K562 (cell line): ENCODE measurements at regions not wholly inside any gene's neighbourhood (a gene's known extent, or its start where the extent isn't known, plus 50 kb on each side); places are given as distances from the start of the nearest gene placed in this dataset.

Experiments
- ATAC-seq: fragments of 200-7000 bp; cut with Tn5 transposase; 3 replicates; pipeline ENCODE4 v1.9.1; 2020; ENCODE audit warnings: moderate library complexity
- BruUV-seq: library from RNA; stranded (reverse); fragments of 400-500 nt; replicated peaks from 2 replicates; lab custom pipeline; 2021; lab: Mats Ljungman, UMichigan
- CTCF ChIA-PET: fragments of 300-600 bp; formaldehyde crosslinking; extraction: SDS; loops from one replicate; lab custom pipeline; 2021; ENCODE audit warnings: low intra/inter-chr PET ratio; lab: Yijun Ruan, JAX
- POLR2A ChIA-PET: fragments of 300-600, 350-650 bp; sonication (Branson Sonifier 250); formaldehyde crosslinking; extraction: SDS; loops from one replicate; lab custom pipeline; 2021; ENCODE audit warnings: antibody characterized with exemption, inconsistent platforms; lab: Yijun Ruan, JAX
- DNase-seq, 4 experiments: peaks; one replicate each; pipeline versions ENCODE4 v3.0.0 to v3.0.0-alpha.2; 2011 to 2018; ENCODE audit warnings: low spot score in 3 of 4, mixed read lengths in 3 of 4; ENCODE audit errors: extremely low read depth in 1 of 4
- FAIRE-seq: peaks from 2 replicates; lab custom pipeline; 2011; peaks lifted over from hg19 to GRCh38; lab: Jason Lieb, UNC
- H2AFZ ChIP-seq: 2 replicates; pipeline ENCODE4 v1.6.0; 2011; ENCODE audit warnings: low read depth, low read length, control low read depth, inconsistent platforms
- H3K27ac ChIP-seq: fragments of 200-600 bp; 3 replicates; pipeline ENCODE4 v1.8.0; 2011; ENCODE audit warnings: low read depth, mild to moderate bottlenecking, control low read depth, inconsistent platforms, low read length, moderate library complexity, mixed read lengths; ENCODE audit errors: extremely low read depth
- H3K27me3 ChIP-seq, 2 experiments: fragments of 300-600 bp in 1 of 2; 2 replicates in 1 of 2; 3 replicates in 1 of 2; pipeline versions ENCODE4 v1.6.0 to v1.8.0; 2011; ENCODE audit warnings: inconsistent platforms in 2 of 2, low read length in 2 of 2, mild to moderate bottlenecking in 1 of 2, mixed read lengths in 1 of 2, moderate library complexity in 1 of 2; ENCODE audit not compliant: control insufficient read depth in 2 of 2, insufficient read depth in 2 of 2
- H3K36me3 ChIP-seq: fragments of 300-600 bp; 3 replicates; pipeline ENCODE4 v1.8.0; 2011; ENCODE audit warnings: mild to moderate bottlenecking, low read length, inconsistent platforms; ENCODE audit not compliant: control insufficient read depth, insufficient read depth
- H3K4me1 ChIP-seq, 2 experiments: fragments of 200-600 bp in 1 of 2; replicated peaks in 1 of 2; 2 replicates in 1 of 2; 3 replicates in 1 of 2; pipeline versions ENCODE4 v1.5.1 to v1.8.0; 2011; ENCODE audit warnings: inconsistent platforms in 2 of 2, low read length in 2 of 2, mild to moderate bottlenecking in 1 of 2, mixed read lengths in 1 of 2, moderate library complexity in 1 of 2; ENCODE audit not compliant: control insufficient read depth in 2 of 2, insufficient read depth in 2 of 2
- H3K4me2 ChIP-seq: 2 replicates; pipeline ENCODE4 v1.6.1; 2011; ENCODE audit warnings: low read length, control low read depth, inconsistent platforms, mixed read lengths; ENCODE audit not compliant: insufficient read depth
- H3K4me3 ChIP-seq: fragments of 200-600 bp; sonication (generic), shearing (Covaris generic); 2 replicates; pipeline ENCODE4 v1.5.1; 2016; ENCODE audit warnings: control low read depth, inconsistent platforms
- H3K79me2 ChIP-seq: fragments of 200-600 bp; 3 replicates; pipeline ENCODE4 v1.8.0; 2011; ENCODE audit warnings: low read length, inconsistent platforms; ENCODE audit not compliant: control insufficient read depth, insufficient read depth
- H3K9ac ChIP-seq, 2 experiments: 2 replicates each; pipeline versions ENCODE4 v1.6.0 to v1.6.1; 2011; ENCODE audit warnings: low read depth in 2 of 2, low read length in 2 of 2, control low read depth in 1 of 2, inconsistent platforms in 1 of 2, mild to moderate bottlenecking in 1 of 2, mixed read lengths in 1 of 2; ENCODE audit not compliant: insufficient read depth in 1 of 2
- H3K9me1 ChIP-seq: one replicate; pipeline ENCODE4 v1.6.0; 2011; ENCODE audit warnings: inconsistent platforms, mild to moderate bottlenecking, low read length, moderate library complexity; ENCODE audit not compliant: control insufficient read depth, insufficient read depth
- H3K9me3 ChIP-seq: replicated peaks from 2 replicates; pipeline ENCODE4 v1.5.1; 2011; ENCODE audit warnings: low read depth, low read length, inconsistent platforms; ENCODE audit not compliant: control insufficient read depth, insufficient read depth
- H4K20me1 ChIP-seq: replicated peaks from 2 replicates; pipeline ENCODE4 v1.6.1; 2011; ENCODE audit warnings: low read length, inconsistent platforms, mixed read lengths; ENCODE audit not compliant: control insufficient read depth, insufficient read depth
- HBP1 ChIP-seq: fragments of 450-650 bp; formaldehyde crosslinking; IDR thresholded peaks from 2 replicates; pipeline ENCODE4 v1.4.0; 2022; ENCODE audit warnings: missing genetic modification characterization
- KHSRP ChIP-seq: fragments of 450-650 bp; IDR thresholded peaks from 2 replicates; pipeline ENCODE4 v1.6.1; 2017
- NR3C1 ChIP-seq: sonication (generic); formaldehyde crosslinking; IDR thresholded peaks from 2 replicates; pipeline ENCODE4 v1.8.1; 2022; ENCODE audit warnings: missing genetic modification reagents
- PHB2 ChIP-seq: fragments of 450-650 bp; IDR thresholded peaks from 2 replicates; pipeline ENCODE4 v1.6.1; 2017; ENCODE audit warnings: low read depth
- POLR2G ChIP-seq: fragments of 200-400 bp; formaldehyde crosslinking; IDR thresholded peaks from 2 replicates; pipeline ENCODE4 v1.6.1; 2017; ENCODE audit warnings: low read depth, mild to moderate bottlenecking, antibody characterized with exemption, low read length, moderate library complexity
- TAF7 ChIP-seq: fragments of 450-650 bp; IDR thresholded peaks from 2 replicates; pipeline ENCODE4 v1.6.1; 2016; ENCODE audit warnings: missing genetic modification characterization, missing compliant biosample characterization
- TGIF2 ChIP-seq: sonication (generic); formaldehyde crosslinking; IDR thresholded peaks from 2 replicates; pipeline ENCODE4 v1.8.1; 2022; ENCODE audit warnings: mild to moderate bottlenecking, missing genetic modification reagents, moderate library complexity
- ZNF408 ChIP-seq: fragments of 250-450 bp; sonication (Bioruptor Pico); IDR thresholded peaks from 2 replicates; pipeline ENCODE4 v1.4.0; 2020; ENCODE audit warnings: low read depth, mild to moderate bottlenecking, moderate library complexity
- WGBS: fragments of 100-300 bp; shearing (Covaris generic); methylation state at CpG from one replicate; pipeline ENCODE4 v1.1.6; 2016; ENCODE audit warnings: low coverage, mixed read lengths; ENCODE audit not compliant: insufficient coverage; ENCODE audit errors: missing lambda C conversion rate; 5-methylcytosine and 5-hydroxymethylcytosine counted together
- in situ Hi-C: fragments of 300-500 bp; cut with MboI; formaldehyde crosslinking; loops from 4 replicates; pipeline ENCODE4 v1.15.0; 2018; ENCODE audit warnings: inconsistent platforms, mixed read lengths
- intact Hi-C: fragments of 100-400 bp; cut with micrococcal nuclease; formaldehyde crosslinking; loops from 2 replicates; pipeline ENCODE4 v1.14.2; 2022

- no peak for TF ChIP-seq TGIF2 (CRISPR knock-in tag)
Observed at GRCh38 chr15:46938169-46938568, 779.1 kb upstream of the SEMA6D start (continued).

- BruUV-seq: no TSS peak
- WGBS: 0% methylated on average over 1 of the region's 1 CpG
- ATAC-seq (no peak), DNase-seq (no peak)
- no peak overlapping the region for H3K4me3 ChIP-seq
- H3K27ac ChIP-seq: no peak overlapping the region
- intact Hi-C loops (no loop called here), in situ Hi-C loops (no loop called here)
- no peaks in the 10 kb centered on the region for H4K20me1 ChIP-seq
- no peak overlapping the region for H3K9ac ChIP-seq
- H3K36me3 ChIP-seq: no peaks in the 10 kb centered on the region
- POLR2A ChIA-PET: interaction anchor here (0.8 kb wide), 1 partner anchor 189 kb away, joined by 5 read pairs; no protein-coding TSS in a partner anchor
- H3K79me2 ChIP-seq: no peaks in the 10 kb centered on the region
- H3K9me3 ChIP-seq: no peaks in the 10 kb centered on the region
- no peaks in the 10 kb centered on the region for H3K27me3 ChIP-seq
- H3K9me1 ChIP-seq: no peaks in the 10 kb centered on the region
- H3K4me1 ChIP-seq: no peaks in the 10 kb centered on the region
- TF ChIP-seq POLR2G (no peak), TAF7 (tag) (no peak), NR3C1 (CRISPR knock-in tag) (no peak), KHSRP (no peak), ZNF408 (CRISPR knock-in tag) (no peak), PHB2 (no peak), HBP1 (CRISPR knock-in tag) (no peak)
- TF ChIP-seq, all 486 proteins: peak for 0
- Histone ChIP-seq H3K4me2 (no peak overlapping the region), H2AFZ (no peak overlapping the region)
- CTCF ChIA-PET: no interaction called here
- no peak for FAIRE-seq
Observed at GRCh38 chr15:46941241-46941640, 776.1 kb upstream of the SEMA6D start.
